Fibroblast of lung (primary cell): ENCODE measurements at regions not wholly inside any gene's neighbourhood (a gene's known extent, or its start where the extent isn't known, plus 50 kb on each side); places are given as distances from the start of the nearest gene placed in this dataset.

Experiments used
- DNase-seq, 2 donors: peaks; one replicate each; pipeline versions ENCODE4 v3.0.0 to v3.0.0-alpha.2; 2010; ENCODE audit warnings: low read depth in 2 of 2
- H2AFZ ChIP-seq: 2 replicates; pipeline ENCODE4 v1.5.1; 2012; ENCODE audit warnings: low read length, control low read depth, inconsistent platforms
- H3K27ac ChIP-seq: 2 replicates; pipeline ENCODE4 v1.5.1; 2011; ENCODE audit warnings: low read length, control low read depth; ENCODE audit not compliant: insufficient read depth
- H3K27me3 ChIP-seq: 2 replicates; pipeline ENCODE4 v1.5.1; 2011; ENCODE audit warnings: mild to moderate bottlenecking, low read length; ENCODE audit not compliant: control insufficient read depth, insufficient read depth
- H3K36me3 ChIP-seq: 2 replicates; pipeline ENCODE4 v1.5.1; 2011; ENCODE audit warnings: low read length; ENCODE audit not compliant: control insufficient read depth, insufficient read depth
- H3K4me1 ChIP-seq: 2 replicates; pipeline ENCODE4 v1.5.1; 2011; ENCODE audit warnings: low read length; ENCODE audit not compliant: control insufficient read depth, insufficient read depth; ENCODE audit errors: extremely low read depth
- H3K4me2 ChIP-seq: 2 replicates; pipeline ENCODE4 v1.5.1; 2011; ENCODE audit warnings: low read length, control low read depth; ENCODE audit not compliant: insufficient read depth; ENCODE audit errors: extremely low read depth
- H3K4me3 ChIP-seq, 4 experiments: fragments of 200-600 bp in 1 of 4; sonication (generic) in 1 of 4; replicated peaks in 1 of 4; 2 replicates each; pipeline ENCODE4 v1.5.1; 2011 to 2016; ENCODE audit warnings: low read length in 4 of 4, low read depth in 3 of 4, mild to moderate bottlenecking in 3 of 4, control low read depth in 2 of 4, inconsistent platforms in 1 of 4, mixed read lengths in 1 of 4; ENCODE audit not compliant: insufficient read depth in 1 of 4; ENCODE audit errors: control extremely low read depth in 1 of 4
- H3K79me2 ChIP-seq: 2 replicates; pipeline ENCODE4 v1.5.1; 2012; ENCODE audit warnings: mild to moderate bottlenecking, low read length, inconsistent platforms; ENCODE audit not compliant: control insufficient read depth, insufficient read depth
- H3K9ac ChIP-seq: 2 replicates; pipeline ENCODE4 v1.5.1; 2011; ENCODE audit warnings: mild to moderate bottlenecking, low read length, control low read depth; ENCODE audit not compliant: insufficient read depth
- H3K9me3 ChIP-seq: 2 replicates; pipeline ENCODE4 v1.5.1; 2012; ENCODE audit warnings: low read depth, low read length; ENCODE audit not compliant: control insufficient read depth, insufficient read depth
- H4K20me1 ChIP-seq: 2 replicates; pipeline ENCODE4 v1.5.1; 2011; ENCODE audit warnings: low read length; ENCODE audit not compliant: control insufficient read depth, insufficient read depth; ENCODE audit errors: extremely low read depth
- CTCF ChIP-seq, 2 donors: IDR thresholded peaks in 1 of 2; conservative IDR thresholded peaks in 1 of 2; 1 replicate in 1 of 2; 2 replicates in 1 of 2; pipeline ENCODE4 v1.5.1; 2011 to 2012; ENCODE audit warnings: low read length in 2 of 2, control low read depth in 1 of 2, inconsistent platforms in 1 of 2, low read depth in 1 of 2, mild to moderate bottlenecking in 1 of 2
- EZH2 ChIP-seq: IDR thresholded peaks from 2 replicates; pipeline ENCODE4 v1.5.1; 2012; ENCODE audit warnings: low read length, control low read depth, mild to moderate bottlenecking; ENCODE audit errors: missing control alignments

- H3K9ac ChIP-seq = no peak overlapping the region
- H3K4me1 ChIP-seq = no peaks in the 10 kb centered on the region
- no peak overlapping the region for H3K4me2 ChIP-seq
- no peak for DNase-seq
- TF ChIP-seq CTCF (conservative IDR thresholded peaks at IDR 0.05 in 1 of 2, IDR thresholded peaks at IDR 0.05 in 1 of 2; ENCODE audit: low read depth in 1 of 2, low read length in 2 of 2) (no peak), EZH2 (no peak)
- H3K36me3 ChIP-seq = no peaks in the 10 kb centered on the region
- no peaks in the 10 kb centered on the region for H4K20me1 ChIP-seq
- no peak overlapping the region for H3K4me3 ChIP-seq
- H3K27ac ChIP-seq = no peak overlapping the region
- H3K79me2 ChIP-seq = no peaks in the 10 kb centered on the region
- no peak overlapping the region for H2AFZ ChIP-seq
- no peaks in the 10 kb centered on the region for H3K9me3 ChIP-seq
- H3K27me3 ChIP-seq = no peaks in the 10 kb centered on the region
Observed at GRCh38 chr13:81304121-81304659, 963.3 kb upstream of the SPRY2 start.

GRCh38 chr13:81302677-81303076, 961.8 kb upstream of the SPRY2 start:
- H3K4me3 ChIP-seq = no peak overlapping the region
- no peak overlapping the region for H2AFZ ChIP-seq
- no peaks in the 10 kb centered on the region for H3K27me3 ChIP-seq
- H3K79me2 ChIP-seq = no peaks in the 10 kb centered on the region
- no peak for DNase-seq
- no peak overlapping the region for H3K27ac ChIP-seq
- H3K4me1 ChIP-seq = no peaks in the 10 kb centered on the region
- no peaks in the 10 kb centered on the region for H4K20me1 ChIP-seq
- H3K9ac ChIP-seq = no peak overlapping the region
- H3K36me3 ChIP-seq = no peaks in the 10 kb centered on the region
- TF ChIP-seq EZH2 = no peak
- TF ChIP-seq CTCF (conservative IDR thresholded peaks at IDR 0.05 in 1 of 2, IDR thresholded peaks at IDR 0.05 in 1 of 2; ENCODE audit: low read depth in 1 of 2, low read length in 2 of 2) = no peak
- H3K4me2 ChIP-seq = no peak overlapping the region
- no peaks in the 10 kb centered on the region for H3K9me3 ChIP-seq

GRCh38 chr13:81302125-81302524, 961.2 kb upstream of the SPRY2 start:
- TF ChIP-seq EZH2 = no peak
- no peak for TF ChIP-seq CTCF (conservative IDR thresholded peaks at IDR 0.05 in 1 of 2, IDR thresholded peaks at IDR 0.05 in 1 of 2; ENCODE audit: low read depth in 1 of 2, low read length in 2 of 2)
- H3K4me2 ChIP-seq = no peak overlapping the region
- no peak overlapping the region for H2AFZ ChIP-seq
- H3K36me3 ChIP-seq = no peaks in the 10 kb centered on the region
- no peaks in the 10 kb centered on the region for H3K79me2 ChIP-seq
- H4K20me1 ChIP-seq = no peaks in the 10 kb centered on the region
- no peaks in the 10 kb centered on the region for H3K9me3 ChIP-seq
- H3K4me1 ChIP-seq = no peaks in the 10 kb centered on the region
- H3K4me3 ChIP-seq = no peak overlapping the region
- no peak for DNase-seq
- H3K27ac ChIP-seq = no peak overlapping the region
- H3K27me3 ChIP-seq = no peaks in the 10 kb centered on the region
- H3K9ac ChIP-seq = no peak overlapping the region
